WERI-Rb-1 (cell line): ENCODE measurements at regions not wholly inside any gene's neighbourhood (a gene's known extent, or its start where the extent isn't known, plus 50 kb on each side); places are given as distances from the start of the nearest gene placed in this dataset.

Experiments used
- DNase-seq: peaks from one replicate; pipeline ENCODE4 v3.0.0-alpha.2; 2020
- H3K27ac ChIP-seq: fragments of 250-450 bp; sonication (Bioruptor Pico); 2 replicates; pipeline ENCODE4 v1.5.1; 2020; ENCODE audit warnings: mild to moderate bottlenecking, moderate library complexity
- H3K27me3 ChIP-seq: fragments of 250-450 bp; sonication (Bioruptor Pico); 2 replicates; pipeline ENCODE4 v1.5.1; 2021; ENCODE audit warnings: mild to moderate bottlenecking, low read depth, moderate library complexity; ENCODE audit not compliant: insufficient read depth, severe bottlenecking
- H3K36me3 ChIP-seq: fragments of 250-450 bp; sonication (Bioruptor Pico); 2 replicates; pipeline ENCODE4 v1.5.1; 2020; ENCODE audit warnings: mild to moderate bottlenecking, moderate library complexity
- H3K4me3 ChIP-seq: 2 replicates; pipeline ENCODE4 v1.5.1; 2011; ENCODE audit warnings: low read depth, mild to moderate bottlenecking, control low read depth, low read length
- H3K9me3 ChIP-seq: fragments of 250-450 bp; sonication (Bioruptor Pico); 2 replicates; pipeline ENCODE4 v1.5.1; 2021; ENCODE audit warnings: mild to moderate bottlenecking, moderate library complexity; ENCODE audit not compliant: severe bottlenecking
- CTCF ChIP-seq: IDR thresholded peaks from 2 replicates; pipeline ENCODE4 v1.5.1; 2011; ENCODE audit warnings: low read depth, mild to moderate bottlenecking, control low read depth, inconsistent platforms, low read length

- no peak for TF ChIP-seq CTCF
- no peak for DNase-seq
- Histone ChIP-seq H3K36me3 (no peaks in the 10 kb centered on the region), H3K27ac (no peak overlapping the region), H3K4me3 (no peak overlapping the region), H3K9me3 (no peaks in the 10 kb centered on the region), H3K27me3 (no peaks in the 10 kb centered on the region)
These were observed 288.3 kb downstream of the AHR start for GRCh38 chr7:17586711-17587110.

- Histone ChIP-seq H3K9me3 (no peaks in the 10 kb centered on the region), H3K27ac (no peak overlapping the region), H3K36me3 (no peaks in the 10 kb centered on the region), H3K4me3 (no peak overlapping the region), H3K27me3 (no peaks in the 10 kb centered on the region)
- TF ChIP-seq CTCF = no peak
- no peak for DNase-seq
These were observed 290.3 kb downstream of the AHR start for GRCh38 chr7:17588730-17589129.

GRCh38 chr7:17589671-17590070 lies 291.2 kb downstream of the AHR start:
- no peak for DNase-seq
- no peak overlapping the region for H3K4me3 ChIP-seq
- no peaks in the 10 kb centered on the region for H3K36me3 ChIP-seq
- H3K27me3 ChIP-seq = no peaks in the 10 kb centered on the region
- no peak for TF ChIP-seq CTCF
- no peak overlapping the region for H3K27ac ChIP-seq
- H3K9me3 ChIP-seq = no peaks in the 10 kb centered on the region

GRCh38 chr7:17590221-17590620 lies 291.8 kb downstream of the AHR start:
- Histone ChIP-seq H3K9me3 (no peaks in the 10 kb centered on the region), H3K36me3 (no peaks in the 10 kb centered on the region), H3K27ac (no peak overlapping the region), H3K27me3 (no peaks in the 10 kb centered on the region), H3K4me3 (no peak overlapping the region)
- no peak for TF ChIP-seq CTCF
- DNase-seq = no peak

GRCh38 chr7:17593819-17594419 lies 295.5 kb downstream of the AHR start:
- no peak for DNase-seq
- Histone ChIP-seq H3K27me3 (no peaks in the 10 kb centered on the region), H3K36me3 (no peaks in the 10 kb centered on the region), H3K4me3 (no peak overlapping the region), H3K27ac (no peak overlapping the region), H3K9me3 (no peaks in the 10 kb centered on the region)
- TF ChIP-seq CTCF = no peak

- no peak for DNase-seq
- Histone ChIP-seq H3K27ac (no peak overlapping the region), H3K9me3 (no peaks in the 10 kb centered on the region), H3K27me3 (no peaks in the 10 kb centered on the region), H3K4me3 (no peak overlapping the region), H3K36me3 (no peaks in the 10 kb centered on the region)
- no peak for TF ChIP-seq CTCF
These were observed 297.1 kb downstream of the AHR start for GRCh38 chr7:17595546-17595945.
